AG09309 (cell line): ENCODE measurements at regions not wholly inside any gene's neighbourhood (a gene's known extent, or its start where the extent isn't known, plus 50 kb on each side); places are given as distances from the start of the nearest gene placed in this dataset.

ENCODE experiments used
- DNase-seq: peaks from one replicate; pipeline ENCODE4 v3.0.0-alpha.2; 2010; ENCODE audit warnings: low read depth
- H3K4me3 ChIP-seq: 2 replicates; pipeline ENCODE4 v1.5.1; 2011; ENCODE audit warnings: mild to moderate bottlenecking, low read depth, low read length, moderate library complexity; ENCODE audit not compliant: control insufficient read depth
- TF ChIP-seq, protein P1 (sequence below): IDR thresholded peaks from 2 replicates; pipeline ENCODE4 v1.5.1; 2011; ENCODE audit warnings: mild to moderate bottlenecking, low read depth, low read length, inconsistent platforms; ENCODE audit not compliant: insufficient read depth, control insufficient read depth; ENCODE audit errors: missing control alignments

DNA sequence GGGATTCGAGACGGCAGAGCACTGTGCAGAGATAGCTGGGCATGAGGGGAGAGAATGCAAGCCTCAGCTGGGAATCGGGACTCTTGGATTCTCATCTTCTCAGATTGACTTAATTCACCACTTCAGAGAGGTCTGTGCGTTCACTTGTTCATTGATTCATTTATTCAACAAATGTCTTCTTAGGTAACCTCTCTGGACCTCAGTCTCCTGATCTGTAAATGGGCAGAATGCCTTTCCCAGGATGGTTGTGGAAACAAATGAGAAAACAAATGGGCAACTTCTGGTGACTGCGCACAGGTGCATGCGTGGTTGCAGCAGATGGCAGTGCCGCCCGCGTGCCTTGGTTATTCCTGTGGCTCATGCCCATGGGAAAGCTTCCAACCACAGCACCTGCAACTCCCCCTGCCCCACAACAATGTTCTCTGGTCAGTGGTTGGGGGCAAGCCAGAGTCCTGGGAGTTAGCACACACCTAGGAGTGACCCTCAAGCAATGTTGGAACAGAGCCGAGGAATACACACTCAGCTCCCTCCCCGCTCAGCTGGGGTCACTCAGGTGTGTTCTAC lies 110.1 kb upstream of the RUNX3 start:
- H3K4me3 ChIP-seq = no peak overlapping the region
- TF ChIP-seq, protein P1, sequence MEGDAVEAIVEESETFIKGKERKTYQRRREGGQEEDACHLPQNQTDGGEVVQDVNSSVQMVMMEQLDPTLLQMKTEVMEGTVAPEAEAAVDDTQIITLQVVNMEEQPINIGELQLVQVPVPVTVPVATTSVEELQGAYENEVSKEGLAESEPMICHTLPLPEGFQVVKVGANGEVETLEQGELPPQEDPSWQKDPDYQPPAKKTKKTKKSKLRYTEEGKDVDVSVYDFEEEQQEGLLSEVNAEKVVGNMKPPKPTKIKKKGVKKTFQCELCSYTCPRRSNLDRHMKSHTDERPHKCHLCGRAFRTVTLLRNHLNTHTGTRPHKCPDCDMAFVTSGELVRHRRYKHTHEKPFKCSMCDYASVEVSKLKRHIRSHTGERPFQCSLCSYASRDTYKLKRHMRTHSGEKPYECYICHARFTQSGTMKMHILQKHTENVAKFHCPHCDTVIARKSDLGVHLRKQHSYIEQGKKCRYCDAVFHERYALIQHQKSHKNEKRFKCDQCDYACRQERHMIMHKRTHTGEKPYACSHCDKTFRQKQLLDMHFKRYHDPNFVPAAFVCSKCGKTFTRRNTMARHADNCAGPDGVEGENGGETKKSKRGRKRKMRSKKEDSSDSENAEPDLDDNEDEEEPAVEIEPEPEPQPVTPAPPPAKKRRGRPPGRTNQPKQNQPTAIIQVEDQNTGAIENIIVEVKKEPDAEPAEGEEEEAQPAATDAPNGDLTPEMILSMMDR = no peak
- no peak for DNase-seq

DNA sequence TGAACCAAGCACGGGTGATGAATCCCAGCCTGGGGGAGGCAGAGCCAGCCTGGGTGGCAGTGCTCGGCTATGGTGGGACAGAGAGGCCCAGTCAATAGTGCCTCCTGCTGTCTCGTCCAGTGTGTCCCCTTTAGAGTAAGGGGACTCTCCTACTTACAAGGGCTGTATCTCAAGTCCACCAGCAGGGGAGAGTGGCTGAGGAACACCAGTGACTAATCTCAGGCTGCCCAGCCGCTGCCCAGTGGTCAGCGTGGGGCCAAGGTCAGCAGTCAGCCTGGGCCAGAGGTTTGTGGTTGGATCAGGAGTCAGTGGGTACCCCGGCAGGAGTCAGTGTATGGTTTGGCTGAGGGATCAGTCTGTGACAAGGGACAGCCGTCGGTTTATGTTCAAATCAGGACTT lies 109.2 kb upstream of the RUNX3 start:
- H3K4me3 ChIP-seq = no peak overlapping the region
- DNase-seq = no peak
- TF ChIP-seq, protein P1 = peak; percentile 17

DNA sequence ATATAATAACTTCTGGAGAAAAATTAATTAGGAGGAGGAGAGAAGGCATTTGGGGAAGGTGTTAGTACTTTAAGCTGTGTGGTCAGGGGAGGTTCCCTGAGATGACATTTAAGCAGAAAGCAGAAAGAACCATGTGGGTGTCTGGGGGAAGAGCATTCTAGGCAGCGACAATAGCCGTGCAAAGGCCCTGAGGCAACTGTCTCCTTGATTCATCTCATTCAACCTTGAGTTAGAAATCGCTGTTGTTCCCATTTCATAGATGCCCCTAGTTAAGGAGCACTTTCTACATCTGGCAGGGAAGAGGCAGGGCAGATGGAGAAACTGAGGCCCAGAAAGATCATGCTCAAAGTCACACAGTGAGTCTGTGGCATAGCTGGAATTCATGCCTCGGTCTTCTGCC lies 108.6 kb upstream of the RUNX3 start:
- TF ChIP-seq, protein P1 = no peak
- no peak overlapping the region for H3K4me3 ChIP-seq
- no peak for DNase-seq

DNA sequence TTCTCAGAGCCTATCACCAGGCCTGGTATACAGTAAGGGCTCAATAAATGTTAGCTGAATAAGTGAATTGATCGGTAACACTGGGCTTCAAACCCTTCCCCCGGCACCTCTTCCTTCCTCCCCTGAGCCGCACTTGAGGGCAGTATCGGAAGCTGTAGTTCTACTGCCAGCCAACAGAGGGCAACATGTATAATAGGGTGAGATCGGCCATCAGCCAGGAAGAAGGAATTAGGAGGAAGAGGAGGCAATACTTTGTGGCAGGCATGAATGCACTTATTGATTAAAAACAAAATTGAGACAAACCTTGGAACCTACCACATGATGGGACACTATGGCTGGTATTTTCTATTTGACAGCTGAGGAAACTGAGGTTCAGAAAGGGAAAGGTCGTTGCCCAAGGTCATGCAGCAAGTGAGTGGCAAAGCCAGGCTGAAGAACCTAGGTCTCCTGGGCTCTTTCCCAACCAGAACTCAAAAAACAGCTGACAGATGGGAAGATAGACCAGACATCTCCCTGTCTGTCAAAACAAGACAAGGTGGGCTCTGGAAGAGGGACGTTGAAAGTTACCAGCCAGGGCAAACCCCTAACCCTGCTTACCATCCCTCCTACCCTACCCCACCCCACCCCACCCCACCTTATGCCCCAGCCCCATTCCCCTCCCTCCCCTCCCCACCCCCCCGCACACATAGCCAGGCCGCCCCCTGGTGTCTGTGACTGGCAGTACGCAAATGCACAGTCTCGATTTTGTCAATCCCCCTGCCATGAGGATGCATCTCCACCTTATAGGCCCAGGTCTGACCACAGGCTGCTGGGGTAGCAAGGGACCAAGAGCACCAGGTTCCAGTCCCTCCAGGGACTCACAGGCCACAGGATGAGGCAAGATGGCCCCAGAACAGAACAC lies 107.3 kb upstream of the RUNX3 start:
- no peak overlapping the region for H3K4me3 ChIP-seq
- TF ChIP-seq, protein P1 = peak; percentile 72
- DNase-seq = no peak

DNA sequence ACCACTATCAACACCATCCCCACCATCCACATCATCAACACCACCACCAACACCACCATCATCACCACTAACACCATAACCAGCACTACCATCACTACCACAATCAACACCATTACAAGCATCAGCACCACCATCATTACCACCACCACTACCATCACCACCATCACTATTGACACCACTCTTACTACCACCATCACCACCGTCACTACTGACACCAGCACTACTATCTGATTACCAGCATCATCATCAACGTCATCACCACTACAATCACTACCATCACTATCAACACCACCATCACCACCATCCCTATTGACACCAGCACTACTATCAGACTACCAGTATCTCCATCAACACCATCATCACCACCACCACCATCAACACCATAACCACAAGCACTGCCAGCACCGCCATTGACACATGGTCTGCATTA lies 106.1 kb upstream of the RUNX3 start:
- no peak for DNase-seq
- H3K4me3 ChIP-seq = no peak overlapping the region
- TF ChIP-seq, protein P1 = no peak

DNA sequence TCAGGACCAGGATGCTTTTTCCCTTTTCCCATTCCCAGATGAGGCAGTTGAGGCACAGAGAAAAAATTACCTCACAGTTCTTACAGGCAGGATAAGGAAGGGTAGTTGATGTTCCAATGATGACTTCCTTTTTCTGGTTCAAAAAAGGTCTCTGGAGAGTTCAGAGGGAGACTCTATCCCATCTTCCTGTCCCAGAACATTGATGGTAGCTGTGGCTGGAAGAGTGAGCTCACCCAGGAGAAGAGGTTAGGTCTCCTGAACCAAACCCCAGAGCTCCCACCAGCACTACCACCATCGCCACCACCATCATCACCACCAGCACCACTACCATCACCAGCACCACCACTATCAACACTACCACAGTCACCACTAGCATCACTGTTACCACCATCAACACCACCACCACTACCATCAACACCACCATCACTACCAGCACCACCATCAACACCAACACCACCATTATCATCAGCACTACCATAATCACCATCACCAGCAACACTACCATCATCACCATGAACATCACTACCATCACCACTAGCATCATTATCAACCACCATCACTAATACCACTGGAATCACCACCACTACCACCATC lies 105.5 kb upstream of the RUNX3 start:
- no peak overlapping the region for H3K4me3 ChIP-seq
- no peak for DNase-seq
- TF ChIP-seq, protein P1 = no peak
